ENCODE measurements at regions not wholly inside any gene's neighbourhood (a gene's known extent, or its start where the extent isn't known, plus 50 kb on each side); places are given as distances from the start of the nearest gene placed in this dataset.
A peak's percentile ranks its signal among the peaks of the same experiment; 100 is the strongest.
"Not testable (repeated sequence)": the region's sequence is repeated elsewhere in the genome, so short reads cannot be mapped to it uniquely, and the experiment has no call there.

DNA sequence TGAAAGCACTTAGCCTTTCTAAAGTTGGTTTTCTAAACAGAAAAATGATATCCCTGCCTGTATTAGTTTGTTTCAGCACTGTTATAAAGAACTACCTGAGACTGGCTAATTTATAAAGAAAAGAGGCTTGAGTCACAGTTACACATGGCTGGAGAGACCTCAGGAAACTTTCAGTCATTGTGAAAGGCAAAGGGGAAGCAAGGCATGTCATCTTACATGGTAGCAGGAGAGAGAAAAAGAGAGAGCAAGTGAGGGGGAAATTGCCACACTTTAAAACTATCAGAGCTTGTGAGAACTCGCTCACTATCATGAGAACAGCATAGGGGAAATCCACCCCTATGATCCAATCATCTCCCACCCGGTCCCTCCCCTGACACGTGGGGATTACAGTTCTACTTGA is 64.9 kb downstream of the FAM170A start:
- peaks cover 14% of the 10 kb centered on the region for H3K9me3 Mint-ChIP-seq (ENCODE audit: low read depth)
- H3K4me1 Mint-ChIP-seq (ENCODE audit: low read depth), result no peaks in the 10 kb centered on the region
- H3K4me3 Mint-ChIP-seq (ENCODE audit: unreplicated experiment), result no peak overlapping the region
- no peaks in the 10 kb centered on the region for H3K36me3 Mint-ChIP-seq (ENCODE audit: low read depth)
- no peak for DNase-seq (ENCODE audit: low spot score)
- H3K27me3 Mint-ChIP-seq (ENCODE audit: low read depth), result peaks cover 2% of the 10 kb centered on the region
- TF ChIP-seq, protein P1, sequence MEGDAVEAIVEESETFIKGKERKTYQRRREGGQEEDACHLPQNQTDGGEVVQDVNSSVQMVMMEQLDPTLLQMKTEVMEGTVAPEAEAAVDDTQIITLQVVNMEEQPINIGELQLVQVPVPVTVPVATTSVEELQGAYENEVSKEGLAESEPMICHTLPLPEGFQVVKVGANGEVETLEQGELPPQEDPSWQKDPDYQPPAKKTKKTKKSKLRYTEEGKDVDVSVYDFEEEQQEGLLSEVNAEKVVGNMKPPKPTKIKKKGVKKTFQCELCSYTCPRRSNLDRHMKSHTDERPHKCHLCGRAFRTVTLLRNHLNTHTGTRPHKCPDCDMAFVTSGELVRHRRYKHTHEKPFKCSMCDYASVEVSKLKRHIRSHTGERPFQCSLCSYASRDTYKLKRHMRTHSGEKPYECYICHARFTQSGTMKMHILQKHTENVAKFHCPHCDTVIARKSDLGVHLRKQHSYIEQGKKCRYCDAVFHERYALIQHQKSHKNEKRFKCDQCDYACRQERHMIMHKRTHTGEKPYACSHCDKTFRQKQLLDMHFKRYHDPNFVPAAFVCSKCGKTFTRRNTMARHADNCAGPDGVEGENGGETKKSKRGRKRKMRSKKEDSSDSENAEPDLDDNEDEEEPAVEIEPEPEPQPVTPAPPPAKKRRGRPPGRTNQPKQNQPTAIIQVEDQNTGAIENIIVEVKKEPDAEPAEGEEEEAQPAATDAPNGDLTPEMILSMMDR (IDR thresholded peaks at IDR 0.05), result no peak
- no peak overlapping the region for H3K27ac Mint-ChIP-seq (ENCODE audit: unreplicated experiment)

GRCh38 chr5:119706049-119706448 is 76.7 kb downstream of the FAM170A start:
- H3K27me3 Mint-ChIP-seq (ENCODE audit: low read depth), result peaks cover 5% of the 10 kb centered on the region
- H3K4me3 Mint-ChIP-seq (ENCODE audit: unreplicated experiment), result no peak overlapping the region
- peaks cover 8% of the 10 kb centered on the region for H3K9me3 Mint-ChIP-seq (ENCODE audit: low read depth)
- no peaks in the 10 kb centered on the region for H3K4me1 Mint-ChIP-seq (ENCODE audit: low read depth)
- no peak for DNase-seq (ENCODE audit: low spot score)
- H3K36me3 Mint-ChIP-seq (ENCODE audit: low read depth), result no peaks in the 10 kb centered on the region
- TF ChIP-seq, protein P1 (IDR thresholded peaks at IDR 0.05), result no peak
- H3K27ac Mint-ChIP-seq (ENCODE audit: unreplicated experiment), result no peak overlapping the region

GRCh38 chr5:119708076-119708790 is 78.9 kb downstream of the FAM170A start:
- Mint-ChIP-seq H3K36me3 (ENCODE audit: low read depth) (no peaks in the 10 kb centered on the region), H3K4me1 (ENCODE audit: low read depth) (no peaks in the 10 kb centered on the region), H3K9me3 (ENCODE audit: low read depth) (peaks cover 8% of the 10 kb centered on the region), H3K27ac (ENCODE audit: unreplicated experiment) (no peak overlapping the region), H3K4me3 (ENCODE audit: unreplicated experiment) (no peak overlapping the region), H3K27me3 (ENCODE audit: low read depth) (peaks cover 3% of the 10 kb centered on the region)
- peak; percentile 52 for DNase-seq (ENCODE audit: low spot score)
- TF ChIP-seq, protein P1 (IDR thresholded peaks at IDR 0.05), result no peak

- TF ChIP-seq, protein P1 (IDR thresholded peaks at IDR 0.05), result no peak
- DNase-seq (ENCODE audit: low spot score), result no peak
- Mint-ChIP-seq H3K9me3 (ENCODE audit: low read depth) (peaks cover 21% of the 10 kb centered on the region), H3K27me3 (ENCODE audit: low read depth) (no peaks in the 10 kb centered on the region), H3K27ac (ENCODE audit: unreplicated experiment) (no peak overlapping the region), H3K4me3 (ENCODE audit: unreplicated experiment) (no peak overlapping the region), H3K4me1 (ENCODE audit: low read depth) (no peaks in the 10 kb centered on the region), H3K36me3 (ENCODE audit: low read depth) (no peaks in the 10 kb centered on the region)
Observed at GRCh38 chr5:119721775-119722174, 92.4 kb downstream of the FAM170A start.

GRCh38 chr5:119725291-119725690 is 95.9 kb downstream of the FAM170A start:
- DNase-seq (ENCODE audit: low spot score); H3K36me3 Mint-ChIP-seq (ENCODE audit: low read depth); H3K4me1 Mint-ChIP-seq (ENCODE audit: low read depth); H3K27ac Mint-ChIP-seq (ENCODE audit: unreplicated experiment); H3K4me3 Mint-ChIP-seq (ENCODE audit: unreplicated experiment); H3K27me3 Mint-ChIP-seq (ENCODE audit: low read depth): not testable (repeated sequence)
- H3K9me3 Mint-ChIP-seq (ENCODE audit: low read depth), result peaks cover 24% of the 10 kb centered on the region

DNA sequence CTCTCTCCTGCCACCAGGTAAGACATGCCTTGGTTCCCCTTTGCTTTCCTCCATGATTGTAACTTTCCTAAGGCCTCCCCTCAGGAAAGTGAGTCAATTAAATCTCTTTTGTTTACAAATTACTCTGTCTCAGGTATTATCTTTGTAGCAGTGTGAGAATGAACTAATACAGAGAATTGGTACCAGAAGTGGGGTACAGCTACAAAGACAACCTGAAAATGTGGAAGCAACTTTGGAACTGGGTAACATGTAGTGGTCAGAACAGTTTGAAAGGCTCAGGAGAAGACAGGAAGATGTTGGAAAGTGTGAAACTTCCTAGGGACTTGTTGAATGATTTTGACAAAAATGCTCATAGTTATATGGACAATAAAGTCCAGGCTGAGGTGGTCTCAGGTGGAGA is 97.2 kb downstream of the FAM170A start:
- Mint-ChIP-seq H3K9me3 (ENCODE audit: low read depth) (peaks cover 24% of the 10 kb centered on the region), H3K27me3 (ENCODE audit: low read depth) (peaks cover 2% of the 10 kb centered on the region), H3K36me3 (ENCODE audit: low read depth) (no peaks in the 10 kb centered on the region), H3K4me1 (ENCODE audit: low read depth) (no peaks in the 10 kb centered on the region), H3K4me3 (ENCODE audit: unreplicated experiment) (no peak overlapping the region), H3K27ac (ENCODE audit: unreplicated experiment) (no peak overlapping the region)
- DNase-seq (ENCODE audit: low spot score), result no peak
- TF ChIP-seq, protein P1 (IDR thresholded peaks at IDR 0.05), result no peak

All from chondrocyte (in vitro differentiated cells).